Caco-2 (cell line): ENCODE measurements at regions not wholly inside any gene's neighbourhood (a gene's known extent, or its start where the extent isn't known, plus 50 kb on each side); places are given as distances from the start of the nearest gene placed in this dataset.

ENCODE experiments used
- BruUV-seq: library from RNA; stranded (reverse); fragments of 400-500 nt; replicated peaks from 2 replicates; lab custom pipeline; 2021; lab: Mats Ljungman, UMichigan
- CTCF ChIA-PET: fragments of 300-600 bp; sonication (Branson Sonifier 250); formaldehyde crosslinking; loops from one replicate; lab custom pipeline; 2022; ENCODE audit warnings: antibody characterized with exemption; lab: Charles Lee
- POLR2A ChIA-PET: fragments of 300-600 bp; sonication (Branson Sonifier 250); formaldehyde crosslinking; loops from one replicate; lab custom pipeline; 2022; ENCODE audit warnings: antibody characterized with exemption; lab: Charles Lee
- DNase-seq, 2 experiments: peaks; one replicate each; pipeline versions ENCODE4 v3.0.0 to v3.0.0-alpha.2; 2020 to 2022
- H3K27me3 ChIP-seq: replicated peaks from 2 replicates; pipeline ENCODE4 v1.6.0; 2011; ENCODE audit warnings: low read length; ENCODE audit not compliant: control insufficient read depth, insufficient read depth
- H3K36me3 ChIP-seq: 2 replicates; pipeline ENCODE4 v1.5.1; 2011; ENCODE audit warnings: low read length; ENCODE audit not compliant: control insufficient read depth, insufficient read depth
- H3K4me1 ChIP-seq: fragments of 250-450 bp; sonication (Bioruptor Pico); 2 replicates; pipeline ENCODE4 v1.5.1; 2020; ENCODE audit warnings: mild to moderate bottlenecking
- H3K4me3 ChIP-seq: 2 replicates; pipeline ENCODE4 v1.5.1; 2011; ENCODE audit warnings: low read depth, mild to moderate bottlenecking, control low read depth, low read length
- H3K9me3 ChIP-seq: fragments of 250-450 bp; sonication (Bioruptor Pico); 2 replicates; pipeline ENCODE4 v1.5.1; 2020; ENCODE audit warnings: mild to moderate bottlenecking, moderate library complexity
- H3K27ac Mint-ChIP-seq: one replicate; pipeline ENCODE4 v1.8.0; 2022; ENCODE audit warnings: mixed read lengths; ENCODE audit not compliant: unreplicated experiment
- H3K27me3 Mint-ChIP-seq: one replicate; pipeline ENCODE4 v1.8.0; 2022; ENCODE audit warnings: mixed read lengths; ENCODE audit not compliant: insufficient read depth, unreplicated experiment
- H3K36me3 Mint-ChIP-seq: one replicate; pipeline ENCODE4 v1.8.0; 2022; ENCODE audit warnings: mild to moderate bottlenecking, mixed read lengths; ENCODE audit not compliant: insufficient read depth, unreplicated experiment
- H3K4me1 Mint-ChIP-seq: one replicate; pipeline ENCODE4 v1.8.0; 2022; ENCODE audit warnings: low read depth, mixed read lengths; ENCODE audit not compliant: unreplicated experiment
- H3K4me3 Mint-ChIP-seq: one replicate; pipeline ENCODE4 v1.8.0; 2022; ENCODE audit warnings: mild to moderate bottlenecking, moderate library complexity, mixed read lengths; ENCODE audit not compliant: unreplicated experiment
- H3K9me3 Mint-ChIP-seq: one replicate; pipeline ENCODE4 v1.8.0; 2022; ENCODE audit warnings: mixed read lengths; ENCODE audit not compliant: unreplicated experiment
- CTCF ChIP-seq, 2 experiments: fragments of 200-600 bp in 1 of 2; IDR thresholded peaks; 1 replicate in 1 of 2; 2 replicates in 1 of 2; pipeline versions ENCODE4 v1.5.1 to v1.8.0; 2011 to 2022; ENCODE audit warnings: antibody characterized with exemption in 1 of 2, control low read depth in 1 of 2, inconsistent platforms in 1 of 2, low read depth in 1 of 2, low read length in 1 of 2, mild to moderate bottlenecking in 1 of 2, moderate library complexity in 1 of 2; ENCODE audit not compliant: insufficient read depth in 1 of 2, severe bottlenecking in 1 of 2, unreplicated experiment in 1 of 2
- intact Hi-C: fragments of 100-400 bp; cut with micrococcal nuclease; formaldehyde crosslinking; loops from one replicate; pipeline ENCODE4 v1.10.0; 2022; ENCODE audit not compliant: unreplicated experiment

GRCh38 chr3:152043620-152044019, 170.2 kb downstream of the SUCNR1 start:
- Mint-ChIP-seq H3K27me3 (no peaks in the 10 kb centered on the region), H3K9me3 (peaks cover 21% of the 10 kb centered on the region), H3K4me3 (no peak overlapping the region), H3K4me1 (no peaks in the 10 kb centered on the region), H3K36me3 (no peaks in the 10 kb centered on the region), H3K27ac (no peak overlapping the region)
- Histone ChIP-seq H3K36me3 (no peaks in the 10 kb centered on the region), H3K4me3 (no peak overlapping the region), H3K27me3 (no peaks in the 10 kb centered on the region), H3K4me1 (0 out of 2 replicates have a peak, but pooled peaks cover 2% of the 10 kb centered on the region), H3K9me3 (peaks cover 16% of the 10 kb centered on the region)
- POLR2A ChIA-PET = no interaction called here
- TF ChIP-seq CTCF (IDR thresholded peaks at IDR 0.05; ENCODE audit: insufficient read depth in 1 of 2, low read depth in 1 of 2, low read length in 1 of 2, severe bottlenecking in 1 of 2, unreplicated experiment in 1 of 2) = no peak
- no TSS peak for BruUV-seq
- intact Hi-C loops = no loop called here
- DNase-seq = no peak
- CTCF ChIA-PET = no interaction called here

GRCh38 chr3:152046280-152046679, 172.8 kb downstream of the SUCNR1 start:
- Histone ChIP-seq H3K4me1 (peaks cover 18% of the 10 kb centered on the region), H3K27me3 (no peaks in the 10 kb centered on the region), H3K4me3 (no peak overlapping the region), H3K36me3 (no peaks in the 10 kb centered on the region), H3K9me3 (peaks cover 10% of the 10 kb centered on the region; the same call in 1 of the 2 replicates)
- ChIA-PET POLR2A (no interaction called here), CTCF (no interaction called here)
- Mint-ChIP-seq H3K27me3 (no peaks in the 10 kb centered on the region), H3K4me1 (peaks cover 16% of the 10 kb centered on the region), H3K36me3 (no peaks in the 10 kb centered on the region), H3K27ac (no peak overlapping the region), H3K9me3 (peaks cover 31% of the 10 kb centered on the region), H3K4me3 (no peak overlapping the region)
- no TSS peak for BruUV-seq
- DNase-seq = no peak
- intact Hi-C loops = no loop called here
- no peak for TF ChIP-seq CTCF (IDR thresholded peaks at IDR 0.05; ENCODE audit: insufficient read depth in 1 of 2, low read depth in 1 of 2, low read length in 1 of 2, severe bottlenecking in 1 of 2, unreplicated experiment in 1 of 2)

GRCh38 chr3:152047465-152047864, 174.0 kb downstream of the SUCNR1 start:
- BruUV-seq = no TSS peak
- H3K9me3 ChIP-seq = peaks cover 10% of the 10 kb centered on the region; the same call in 1 of the 2 replicates
- Mint-ChIP-seq H3K27ac (no peak overlapping the region), H3K4me1 (peaks cover 25% of the 10 kb centered on the region), H3K36me3 (no peaks in the 10 kb centered on the region), H3K9me3 (peaks cover 19% of the 10 kb centered on the region), H3K4me3 (no peak overlapping the region), H3K27me3 (no peaks in the 10 kb centered on the region)
- POLR2A ChIA-PET = no interaction called here
- TF ChIP-seq CTCF (IDR thresholded peaks at IDR 0.05; ENCODE audit: insufficient read depth in 1 of 2, low read depth in 1 of 2, low read length in 1 of 2, severe bottlenecking in 1 of 2, unreplicated experiment in 1 of 2) = no peak
- H3K27me3 ChIP-seq = no peaks in the 10 kb centered on the region
- H3K4me1 ChIP-seq = peaks cover 30% of the 10 kb centered on the region
- no peaks in the 10 kb centered on the region for H3K36me3 ChIP-seq
- CTCF ChIA-PET = no interaction called here
- DNase-seq = no peak
- intact Hi-C loops = no loop called here
- H3K4me3 ChIP-seq = no peak overlapping the region
